SK-N-SH (cell line): ENCODE measurements at regions not wholly inside any gene's neighbourhood (a gene's known extent, or its start where the extent isn't known, plus 50 kb on each side); places are given as distances from the start of the nearest gene placed in this dataset.

ENCODE experiments used
- CTCF ChIA-PET: fragments of 300-600, 350-600 bp; formaldehyde crosslinking; extraction: SDS; loops from one replicate; lab custom pipeline; 2021; lab: Yijun Ruan, JAX
- POLR2A ChIA-PET: fragments of 350-600 bp; sonication (Branson Sonifier 250); formaldehyde crosslinking; extraction: SDS; loops from one replicate; lab custom pipeline; 2020; ENCODE audit warnings: antibody characterized with exemption, inconsistent platforms; lab: Yijun Ruan, JAX
- DNase-seq: peaks from one replicate; pipeline ENCODE4 v3.0.0; 2012
- H2AFZ ChIP-seq: fragments of 200-600 bp; sonication (generic); 2 replicates; pipeline ENCODE4 v1.8.1; 2016; ENCODE audit warnings: antibody characterized with exemption, mild to moderate bottlenecking, low read depth
- H3F3A ChIP-seq: fragments of 200-600 bp; sonication (generic); replicated peaks from 2 replicates; pipeline ENCODE3; 2016; ENCODE audit warnings: antibody characterized with exemption, mild to moderate bottlenecking; ENCODE audit not compliant: insufficient read depth
- H3K27ac ChIP-seq, 2 experiments: fragments of 200-500 bp in 1 of 2; fragments of 200-600 bp in 1 of 2; sonication (Bioruptor generic) in 1 of 2; sonication (generic), shearing (Covaris generic) in 1 of 2; 2 replicates each; pipeline versions ENCODE4 v1.5.1 to v1.6.1; 2014 to 2016; ENCODE audit warnings: low read depth in 2 of 2, inconsistent platforms in 1 of 2, low read length in 1 of 2, mild to moderate bottlenecking in 1 of 2, mixed read lengths in 1 of 2
- H3K27me3 ChIP-seq: fragments of 200-600 bp; sonication (generic), shearing (Covaris generic); 2 replicates; pipeline ENCODE4 v1.6.1; 2016; ENCODE audit warnings: mixed run types; ENCODE audit not compliant: insufficient read depth
- H3K36me3 ChIP-seq, 2 experiments: fragments of 200-500 bp in 1 of 2; fragments of 200-600 bp in 1 of 2; sonication (Bioruptor generic) in 1 of 2; sonication (generic) in 1 of 2; replicated peaks in 1 of 2; 2 replicates each; pipeline versions ENCODE3 to v1.5.1; 2014 to 2016; ENCODE audit warnings: low read length in 1 of 2, mild to moderate bottlenecking in 1 of 2; ENCODE audit not compliant: insufficient read depth in 2 of 2, control insufficient read depth in 1 of 2
- H3K4me1 ChIP-seq, 2 experiments: fragments of 200-500 bp in 1 of 2; fragments of 200-600 bp in 1 of 2; sonication (Bioruptor generic) in 1 of 2; sonication (generic), shearing (Covaris generic) in 1 of 2; 2 replicates each; pipeline versions ENCODE4 v1.5.1 to v1.6.1; 2014 to 2016; ENCODE audit warnings: low read depth in 1 of 2, low read length in 1 of 2, mixed run types in 1 of 2; ENCODE audit not compliant: insufficient read depth in 2 of 2, control insufficient read depth in 1 of 2
- H3K4me2 ChIP-seq: fragments of 200-600 bp; sonication (generic), shearing (Covaris generic); 2 replicates; pipeline ENCODE4 v1.6.1; 2017; ENCODE audit warnings: mixed run types
- H3K4me3 ChIP-seq, 2 experiments: fragments of 200-500 bp in 1 of 2; fragments of 200-600 bp in 1 of 2; sonication (Bioruptor generic) in 1 of 2; sonication (generic), shearing (Covaris generic) in 1 of 2; 2 replicates each; pipeline versions ENCODE4 v1.5.1 to v1.8.1; 2014 to 2016; ENCODE audit warnings: low read depth in 2 of 2, inconsistent platforms in 1 of 2, low read length in 1 of 2, mild to moderate bottlenecking in 1 of 2, mixed read lengths in 1 of 2, moderate library complexity in 1 of 2
- H3K79me2 ChIP-seq: fragments of 200-600 bp; sonication (generic); 2 replicates; pipeline ENCODE4 v1.8.1; 2017; ENCODE audit warnings: mild to moderate bottlenecking; ENCODE audit not compliant: insufficient read depth
- H3K9ac ChIP-seq: fragments of 200-600 bp; sonication (generic); 2 replicates; pipeline ENCODE4 v1.6.1; 2017; ENCODE audit warnings: mixed run types
- H3K9me2 ChIP-seq: fragments of 200-600 bp; sonication (generic); 2 replicates; pipeline ENCODE4 v1.6.1; 2017; ENCODE audit warnings: mixed run types
- H3K9me3 ChIP-seq: fragments of 200-600 bp; sonication (generic); 2 replicates; pipeline ENCODE4 v1.6.1; 2017; ENCODE audit warnings: mixed run types, mild to moderate bottlenecking, moderate library complexity
- H4K20me1 ChIP-seq: fragments of 200-600 bp; sonication (generic); 2 replicates; pipeline ENCODE4 v1.6.1; 2017; ENCODE audit warnings: mild to moderate bottlenecking, mixed run types; ENCODE audit not compliant: insufficient read depth
- EP300 ChIP-seq, 2 experiments: IDR thresholded peaks; 2 replicates each; pipeline versions ENCODE4 v1.4.0 to v1.6.1; 2012; ENCODE audit warnings: borderline replicate concordance in 1 of 2, low read depth in 1 of 2, low read length in 1 of 2
- EZH2phosphoT487 ChIP-seq: fragments of 200-600 bp; sonication (generic); IDR thresholded peaks from 2 replicates; pipeline ENCODE4 v1.6.1; 2017; ENCODE audit warnings: low read depth, mixed run types, mild to moderate bottlenecking, antibody characterized with exemption, moderate library complexity, borderline replicate concordance
- FOXJ3 ChIP-seq: sonication (generic); formaldehyde crosslinking; IDR thresholded peaks from 2 replicates; pipeline ENCODE4 v1.5.1; 2020; ENCODE audit warnings: mild to moderate bottlenecking, missing genetic modification reagents
- JUND ChIP-seq: IDR thresholded peaks from 2 replicates; pipeline ENCODE4 v1.4.0; 2012
- MXI1 ChIP-seq: IDR thresholded peaks from 2 replicates; pipeline ENCODE4 v1.6.1; 2012; ENCODE audit warnings: mild to moderate bottlenecking, low read depth, low read length, improper control_type of control experiment
- NRF1 ChIP-seq: IDR thresholded peaks from 2 replicates; pipeline ENCODE4 v1.6.1; 2012; ENCODE audit warnings: low read depth, mild to moderate bottlenecking, low read length
- RAD21 ChIP-seq: IDR thresholded peaks from 2 replicates; pipeline ENCODE4 v1.6.1; 2012; ENCODE audit warnings: mild to moderate bottlenecking, low read length
- RFX5 ChIP-seq: IDR thresholded peaks from 2 replicates; pipeline ENCODE4 v1.6.1; 2012; ENCODE audit warnings: mild to moderate bottlenecking, improper control_type of control experiment, low read length
- RXRA ChIP-seq: IDR thresholded peaks from 2 replicates; pipeline ENCODE4 v1.4.0; 2012; ENCODE audit warnings: low read depth, mild to moderate bottlenecking, borderline replicate concordance
- SIN3A ChIP-seq: IDR thresholded peaks from 2 replicates; pipeline ENCODE4 v1.6.1; 2012; ENCODE audit warnings: low read depth, mild to moderate bottlenecking, low read length, moderate library complexity, borderline replicate concordance
- SMC3 ChIP-seq: IDR thresholded peaks from 2 replicates; pipeline ENCODE4 v1.6.1; 2012; ENCODE audit warnings: low read depth, low read length, improper control_type of control experiment
- YY1 ChIP-seq: IDR thresholded peaks from 2 replicates; pipeline ENCODE4 v1.4.0; 2012; ENCODE audit warnings: low read depth, mild to moderate bottlenecking
- WGBS: methylation state at CpG from one replicate; pipeline ENCODE4 v1.1.6; 2017; ENCODE audit warnings: low lambda C conversion rate; 5-methylcytosine and 5-hydroxymethylcytosine counted together
- TF ChIP-seq, protein P1 (sequence below): IDR thresholded peaks from 2 replicates; pipeline ENCODE4 v1.4.0; 2012; ENCODE audit warnings: low read depth
- TF ChIP-seq, protein P2 (sequence below): fragments of 200-600 bp; sonication (generic); IDR thresholded peaks from 2 replicates; pipeline ENCODE4 v1.6.1; 2017; ENCODE audit warnings: antibody characterized with exemption, mild to moderate bottlenecking, moderate library complexity

DNA sequence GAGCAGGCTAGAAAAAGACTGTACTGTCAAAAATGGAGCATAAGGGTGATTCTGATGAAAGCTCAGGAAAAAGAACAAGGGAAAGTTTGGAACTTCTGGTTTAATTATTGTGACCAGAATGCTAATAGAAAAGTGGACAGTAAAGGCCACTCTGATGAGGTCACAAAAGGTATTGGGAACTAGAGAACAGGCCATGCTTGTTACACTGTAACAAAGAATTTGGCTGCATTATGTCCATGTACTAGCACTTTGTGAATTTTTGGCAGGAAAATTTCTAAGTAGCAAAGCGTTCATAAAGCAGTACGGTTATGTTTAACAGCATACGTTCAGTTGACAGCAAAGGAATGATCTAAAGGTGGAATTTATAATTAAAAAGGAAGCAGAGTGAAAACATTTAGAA lies 418.6 kb downstream of the TRIB2 start:
- TF ChIP-seq NRF1: no peak
- TF ChIP-seq, all 33 proteins: peak for 0
- H3K4me3 ChIP-seq: no peak overlapping the region
- no peak overlapping the region for H3K27ac ChIP-seq
- no peaks in the 10 kb centered on the region for H3K79me2 ChIP-seq
- H3K9me2 ChIP-seq: no peaks in the 10 kb centered on the region
- no peaks in the 10 kb centered on the region for H3K27me3 ChIP-seq
- H2AFZ ChIP-seq: no peak overlapping the region
- CTCF ChIA-PET: interaction anchor here (1.3 kb wide), 2 partner anchors 9 to 12 kb away, joined by 3 read pairs; no protein-coding TSS in a partner anchor
- no peak overlapping the region for H3K9ac ChIP-seq
- H3K4me2 ChIP-seq: no peak overlapping the region
- no peaks in the 10 kb centered on the region for H4K20me1 ChIP-seq
- H3K9me3 ChIP-seq: no peaks in the 10 kb centered on the region
- H3F3A ChIP-seq: no peaks in the 10 kb centered on the region
- POLR2A ChIA-PET: no interaction called here
- no peaks in the 10 kb centered on the region for H3K36me3 ChIP-seq
- DNase-seq: no peak
- 67% methylated on average over 3 of the region's 3 CpGs for WGBS
- no peaks in the 10 kb centered on the region for H3K4me1 ChIP-seq

DNA sequence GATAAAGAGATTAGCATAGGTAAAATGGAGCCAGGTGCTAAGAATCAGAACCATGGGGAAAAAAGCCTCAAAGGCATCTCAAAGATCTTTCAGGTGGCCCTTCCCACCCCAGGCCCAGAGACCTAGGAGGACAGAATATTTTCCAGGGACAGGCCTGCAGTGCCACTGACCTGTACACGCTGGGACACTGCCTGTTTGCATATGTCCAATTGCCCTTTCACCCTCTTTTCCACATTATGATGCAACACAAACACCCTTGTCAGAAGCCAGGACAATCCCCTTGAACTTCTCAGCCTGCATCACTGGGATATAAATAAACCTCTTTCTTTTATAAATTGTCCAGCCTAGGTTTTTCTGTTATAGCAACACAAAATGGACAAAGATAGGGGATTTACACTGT lies 419.1 kb downstream of the TRIB2 start:
- Histone ChIP-seq H3K4me3 (no peak overlapping the region), H3K36me3 (no peaks in the 10 kb centered on the region), H3K9me3 (no peaks in the 10 kb centered on the region), H3K27me3 (no peaks in the 10 kb centered on the region), H4K20me1 (no peaks in the 10 kb centered on the region), H3K79me2 (no peaks in the 10 kb centered on the region), H2AFZ (no peak overlapping the region)
- 29% methylated on average over 1 of the region's 1 CpG for WGBS
- CTCF ChIA-PET: interaction anchor here (1.3 kb wide), 1 partner anchor 11 kb away, joined by 3 read pairs; no protein-coding TSS in a partner anchor
- TF ChIP-seq SMC3 (no peak), RXRA (no peak), RFX5 (no peak), SIN3A (no peak)
- TF ChIP-seq, protein P1, sequence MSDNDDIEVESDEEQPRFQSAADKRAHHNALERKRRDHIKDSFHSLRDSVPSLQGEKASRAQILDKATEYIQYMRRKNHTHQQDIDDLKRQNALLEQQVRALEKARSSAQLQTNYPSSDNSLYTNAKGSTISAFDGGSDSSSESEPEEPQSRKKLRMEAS: no peak
- TF ChIP-seq, protein P2, sequence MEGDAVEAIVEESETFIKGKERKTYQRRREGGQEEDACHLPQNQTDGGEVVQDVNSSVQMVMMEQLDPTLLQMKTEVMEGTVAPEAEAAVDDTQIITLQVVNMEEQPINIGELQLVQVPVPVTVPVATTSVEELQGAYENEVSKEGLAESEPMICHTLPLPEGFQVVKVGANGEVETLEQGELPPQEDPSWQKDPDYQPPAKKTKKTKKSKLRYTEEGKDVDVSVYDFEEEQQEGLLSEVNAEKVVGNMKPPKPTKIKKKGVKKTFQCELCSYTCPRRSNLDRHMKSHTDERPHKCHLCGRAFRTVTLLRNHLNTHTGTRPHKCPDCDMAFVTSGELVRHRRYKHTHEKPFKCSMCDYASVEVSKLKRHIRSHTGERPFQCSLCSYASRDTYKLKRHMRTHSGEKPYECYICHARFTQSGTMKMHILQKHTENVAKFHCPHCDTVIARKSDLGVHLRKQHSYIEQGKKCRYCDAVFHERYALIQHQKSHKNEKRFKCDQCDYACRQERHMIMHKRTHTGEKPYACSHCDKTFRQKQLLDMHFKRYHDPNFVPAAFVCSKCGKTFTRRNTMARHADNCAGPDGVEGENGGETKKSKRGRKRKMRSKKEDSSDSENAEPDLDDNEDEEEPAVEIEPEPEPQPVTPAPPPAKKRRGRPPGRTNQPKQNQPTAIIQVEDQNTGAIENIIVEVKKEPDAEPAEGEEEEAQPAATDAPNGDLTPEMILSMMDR: no peak
- TF ChIP-seq, all 33 proteins: peak for 0
- H3K4me2 ChIP-seq: no peak overlapping the region
- no peak for DNase-seq
- no peaks in the 10 kb centered on the region for H3K4me1 ChIP-seq
- H3K27ac ChIP-seq: no peak overlapping the region
- POLR2A ChIA-PET: no interaction called here
- no peaks in the 10 kb centered on the region for H3F3A ChIP-seq
- no peak overlapping the region for H3K9ac ChIP-seq
- no peaks in the 10 kb centered on the region for H3K9me2 ChIP-seq

DNA sequence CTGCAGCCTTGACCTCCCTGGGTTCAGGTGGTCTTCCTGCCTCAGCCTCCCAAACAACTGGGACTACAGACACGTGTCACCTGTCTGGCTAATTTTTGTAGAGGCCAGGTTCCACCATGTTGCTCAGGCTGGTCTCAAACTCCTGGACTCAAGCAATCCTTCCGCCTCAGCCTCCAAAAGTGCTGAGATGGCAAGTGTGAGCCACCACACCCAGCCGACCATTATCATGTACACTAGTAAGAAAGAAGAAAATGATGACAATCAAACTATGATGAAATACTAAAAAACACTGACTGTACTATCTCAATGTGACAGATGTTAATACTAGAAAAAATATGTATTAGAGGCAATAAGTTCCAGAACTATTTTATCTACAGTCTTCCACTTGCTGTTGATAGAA lies 420.9 kb downstream of the TRIB2 start:
- Histone ChIP-seq H3K9ac (no peak overlapping the region), H3K4me1 (no peaks in the 10 kb centered on the region), H3K9me2 (no peaks in the 10 kb centered on the region), H3K79me2 (no peaks in the 10 kb centered on the region), H3K4me3 (no peak overlapping the region), H3K9me3 (no peaks in the 10 kb centered on the region), H3K36me3 (no peaks in the 10 kb centered on the region), H2AFZ (no peak overlapping the region), H3K27ac (no peak overlapping the region), H3F3A (no peaks in the 10 kb centered on the region), H3K4me2 (no peak overlapping the region), H3K27me3 (no peaks in the 10 kb centered on the region), H4K20me1 (no peaks in the 10 kb centered on the region)
- no peak for DNase-seq
- CTCF ChIA-PET: no interaction called here
- TF ChIP-seq, protein P2: no peak
- no peak for TF ChIP-seq JUND
- TF ChIP-seq RXRA: no peak
- no peak for TF ChIP-seq RAD21
- TF ChIP-seq EZH2phosphoT487: no peak
- TF ChIP-seq SMC3: no peak
- TF ChIP-seq EP300 (IDR thresholded peaks at IDR 0.05; ENCODE audit: borderline replicate concordance in 1 of 2, low read depth in 1 of 2, low read length in 1 of 2): no peak
- no peak for TF ChIP-seq MXI1
- TF ChIP-seq FOXJ3 (CRISPR knock-in tag): no peak
- TF ChIP-seq YY1: no peak
- 49% methylated on average over 3 of the region's 3 CpGs for WGBS
- POLR2A ChIA-PET: no interaction called here
